Ovary (tissue), 7 donors: ENCODE measurements at regions not wholly inside any gene's neighbourhood (a gene's known extent, or its start where the extent isn't known, plus 50 kb on each side); places are given as distances from the start of the nearest gene placed in this dataset.

Experiments used
- DNase-seq, 5 donors: peaks; one replicate each; pipeline ENCODE4 v3.0.0-alpha.2; 2019 to 2020
- H3K27ac ChIP-seq, 2 donors: fragments of 200-600 bp; one replicate each; pipeline versions ENCODE4 v1.5.1 to v1.8.0; 2019 to 2022
- H3K27me3 ChIP-seq: fragments of 200-600 bp; one replicate; pipeline ENCODE4 v1.8.0; 2022
- H3K36me3 ChIP-seq: fragments of 200-600 bp; sonication (generic); one replicate; pipeline ENCODE4 v1.5.1; 2019
- H3K4me1 ChIP-seq: one replicate; pipeline ENCODE4 v1.8.1; 2013; ENCODE audit warnings: mild to moderate bottlenecking, moderate library complexity; ENCODE audit not compliant: insufficient read depth
- H3K4me3 ChIP-seq: fragments of 200-600 bp; sonication (generic); one replicate; pipeline ENCODE4 v1.5.1; 2017
- H3K9me3 ChIP-seq, 2 donors: fragments of 200-600 bp in 1 of 2; sonication (generic) in 1 of 2; one replicate each; pipeline versions ENCODE4 v1.5.1 to v1.8.1; 2013 to 2019; ENCODE audit warnings: mild to moderate bottlenecking in 1 of 2, moderate library complexity in 1 of 2
- CTCF ChIP-seq, 3 donors: fragments of 450-650 bp in 2 of 3; fragments of 200-600 bp in 1 of 3; IDR thresholded peaks; one replicate each; pipeline versions ENCODE4 v1.5.1 to v1.8.0; 2016 to 2022; ENCODE audit warnings: antibody characterized with exemption in 3 of 3, mild to moderate bottlenecking in 1 of 3
- EP300 ChIP-seq: sonication (generic); formaldehyde crosslinking; IDR thresholded peaks from one replicate; pipeline ENCODE4 v1.6.1; 2017; ENCODE audit warnings: antibody characterized with exemption
- POLR2A ChIP-seq: fragments of 450-650 bp; IDR thresholded peaks from one replicate; pipeline ENCODE4 v1.6.1; 2017; ENCODE audit warnings: antibody characterized with exemption, mild to moderate bottlenecking, moderate library complexity
- WGBS, 3 donors: extraction: QIAGEN DNeasy Blood & Tissue Kit in 1 of 3; methylation state at CpG; one replicate each; pipeline versions ENCODE4 v1.1.5 to v1.1.7; 2013 to 2017; 5-methylcytosine and 5-hydroxymethylcytosine counted together
- intact Hi-C, 4 donors: fragments of 100-400 bp; cut with DNase I; formaldehyde crosslinking; loops; one replicate each; pipeline versions ENCODE4 v1.11.0 to v1.15.1; 2022 to 2023
- donor health status: DM: no; HTN: no; CAD: no; lungs with moderate emphysema.
- donor health status: DM: no; HTN: no; CAD: no.
- donor health status: Bipolar disorder and iron deficiency.
- donor health status: DM: no; HTN: no; CAD: no.
- donor health status: DM: yes; HTN: yes; CAD: no.

GRCh38 chr13:99053636-99054233 is 75.9 kb upstream of the DOCK9 start:
- no peaks in the 10 kb centered on the region for H3K27me3 ChIP-seq
- intact Hi-C loops: no loop called here
- TF ChIP-seq CTCF (IDR thresholded peaks at IDR 0.05) (no peak), POLR2A (no peak), EP300 (no peak)
- no peaks in the 10 kb centered on the region for H3K36me3 ChIP-seq
- H3K4me3 ChIP-seq: no peak overlapping the region
- H3K9me3 ChIP-seq: no peaks in the 10 kb centered on the region
- DNase-seq: no peak
- peaks cover 7% of the 10 kb centered on the region for H3K4me1 ChIP-seq
- no peak overlapping the region for H3K27ac ChIP-seq
- WGBS, 3 donors: 70 to 86% (median 76%) methylated on average over 5 of the region's 5 CpGs

GRCh38 chr13:99055281-99055680 is 77.4 kb upstream of the DOCK9 start:
- H3K4me1 ChIP-seq: peaks cover 7% of the 10 kb centered on the region
- no peak overlapping the region for H3K27ac ChIP-seq
- intact Hi-C loops: no loop called here
- no peak overlapping the region for H3K4me3 ChIP-seq
- no peaks in the 10 kb centered on the region for H3K9me3 ChIP-seq
- TF ChIP-seq CTCF (IDR thresholded peaks at IDR 0.05) (no peak), POLR2A (no peak), EP300 (no peak)
- H3K36me3 ChIP-seq: no peaks in the 10 kb centered on the region
- 87 to 93% (median 88%) methylated on average over 10 of the region's 10 CpGs for WGBS, 3 donors
- DNase-seq: no peak
- no peaks in the 10 kb centered on the region for H3K27me3 ChIP-seq

GRCh38 chr13:99055735-99056134 is 77.9 kb upstream of the DOCK9 start:
- H3K4me3 ChIP-seq: no peak overlapping the region
- TF ChIP-seq CTCF (IDR thresholded peaks at IDR 0.05): no peak
- no peak for TF ChIP-seq EP300
- no peak for TF ChIP-seq POLR2A
- no peak for DNase-seq
- no peaks in the 10 kb centered on the region for H3K36me3 ChIP-seq
- no peaks in the 10 kb centered on the region for H3K27me3 ChIP-seq
- intact Hi-C loops: no loop called here
- peaks cover 7% of the 10 kb centered on the region for H3K4me1 ChIP-seq
- H3K27ac ChIP-seq: no peak overlapping the region
- H3K9me3 ChIP-seq: no peaks in the 10 kb centered on the region
- 79 to 90% (median 89%) methylated on average over 1 of the region's 1 CpG for WGBS, 3 donors

GRCh38 chr13:99056381-99057014 is 78.6 kb upstream of the DOCK9 start:
- Histone ChIP-seq H3K27me3 (no peaks in the 10 kb centered on the region), H3K9me3 (no peaks in the 10 kb centered on the region), H3K4me3 (no peak overlapping the region), H3K36me3 (no peaks in the 10 kb centered on the region), H3K27ac (no peak overlapping the region), H3K4me1 (peaks cover 7% of the 10 kb centered on the region)
- intact Hi-C loops: no loop called here
- 73 to 92% (median 80%) methylated on average over 7 of the region's 7 CpGs for WGBS, 3 donors
- DNase-seq: no peak
- TF ChIP-seq EP300: no peak
- TF ChIP-seq CTCF (IDR thresholded peaks at IDR 0.05): no peak
- no peak for TF ChIP-seq POLR2A
